HPDE6-E6E7 (cell line): ENCODE measurements at regions not wholly inside any gene's neighbourhood (a gene's known extent, or its start where the extent isn't known, plus 50 kb on each side); places are given as distances from the start of the nearest gene placed in this dataset.

Experiments used
- DNase-seq: peaks from one replicate; pipeline ENCODE4 v3.0.0; 2011; ENCODE audit warnings: missing footprints; ENCODE audit errors: extremely low spot score

- no peak for DNase-seq
Measured at GRCh38 chr5:130727830-130728229, 437.2 kb downstream of the HINT1 start.

GRCh38 chr5:130724658-130725057 lies 440.4 kb downstream of the HINT1 start:
- no peak for DNase-seq

DNA sequence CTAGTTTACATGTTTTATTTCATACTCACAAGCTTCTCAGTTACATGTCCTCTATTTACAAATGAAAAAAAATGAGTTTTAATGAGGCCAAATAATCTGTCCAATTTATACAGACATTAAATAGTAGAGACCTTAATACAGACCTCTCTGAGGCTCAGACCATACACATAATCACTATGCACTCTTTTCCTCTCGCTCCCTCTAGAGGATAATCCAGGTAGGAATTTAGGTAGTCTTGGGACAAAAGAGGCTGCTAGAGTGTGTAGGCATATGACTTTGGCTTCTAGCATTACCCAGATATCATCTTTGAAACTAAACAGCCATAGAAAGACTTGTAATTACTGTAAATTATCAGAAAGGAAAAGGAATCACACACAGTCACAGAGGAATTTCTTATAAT lies 444.7 kb downstream of the HINT1 start:
- DNase-seq, result peak; percentile 20

- no peak for DNase-seq
Measured at GRCh38 chr5:130715541-130715940, 449.5 kb downstream of the HINT1 start.

- DNase-seq, result no peak
Measured at GRCh38 chr5:130714200-130714599, 450.9 kb downstream of the HINT1 start.

DNA sequence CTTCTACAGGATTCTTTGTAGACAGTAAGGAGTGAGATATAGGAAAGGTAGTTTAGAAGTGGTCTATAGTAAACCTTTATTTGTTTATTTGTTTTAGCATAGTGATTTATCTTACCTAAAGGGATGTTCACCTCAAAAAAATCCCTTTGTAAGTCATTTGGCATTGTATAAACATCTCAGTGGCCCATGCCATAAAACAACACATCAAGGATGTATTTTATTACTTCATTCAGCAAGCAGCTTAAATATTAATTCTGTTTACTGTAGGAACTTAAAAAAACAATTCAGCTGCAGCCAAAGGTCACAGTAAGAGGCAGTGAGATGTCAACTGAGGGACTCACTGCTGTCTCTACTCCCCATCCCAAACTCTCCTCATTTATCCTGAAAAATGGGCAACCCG lies 452.7 kb downstream of the HINT1 start:
- DNase-seq, result no peak

GRCh38 chr5:130710596-130710995 lies 454.5 kb downstream of the HINT1 start:
- DNase-seq, result no peak

GRCh38 chr5:130708754-130709153 lies 456.3 kb downstream of the HINT1 start:
- DNase-seq, result no peak

DNA sequence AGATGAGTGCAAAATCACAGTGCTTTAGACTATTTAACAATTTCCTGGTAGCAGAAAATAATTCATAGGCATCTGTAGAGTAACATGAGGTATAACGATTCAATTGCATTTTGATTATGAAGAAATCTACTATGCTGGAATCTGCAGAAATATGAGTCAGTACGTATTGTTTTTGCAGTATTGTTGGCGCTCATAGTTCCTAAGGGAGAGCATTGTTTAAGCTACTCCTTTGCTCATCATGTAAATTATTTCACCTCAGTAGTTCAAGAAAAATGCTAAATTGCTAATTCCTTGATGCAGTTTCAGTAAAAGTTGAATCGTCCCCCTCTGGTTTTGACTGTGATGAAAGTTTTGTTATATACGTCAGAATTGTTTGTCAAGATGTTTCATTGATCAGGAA lies 458.4 kb downstream of the HINT1 start:
- DNase-seq, result no peak

DNA sequence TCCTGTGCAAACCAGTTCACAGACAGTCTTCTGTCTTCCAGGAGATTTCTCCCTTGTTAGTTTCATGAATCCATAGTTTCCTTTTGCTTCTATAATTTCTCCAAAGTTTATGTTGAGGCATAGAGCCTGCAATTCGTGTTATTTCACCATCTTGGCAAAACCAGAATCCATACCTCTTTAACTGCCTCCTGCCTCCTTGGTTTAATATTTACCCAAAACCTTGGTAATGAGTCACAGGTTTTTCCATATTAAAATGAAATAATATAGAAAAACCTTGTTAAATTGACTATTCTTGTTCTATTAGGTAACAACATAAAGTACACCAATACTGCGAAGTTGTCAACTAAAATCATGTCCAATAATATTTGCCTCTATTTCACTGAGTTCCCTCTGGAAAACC lies 459.7 kb downstream of the HINT1 start:
- no peak for DNase-seq

DNA sequence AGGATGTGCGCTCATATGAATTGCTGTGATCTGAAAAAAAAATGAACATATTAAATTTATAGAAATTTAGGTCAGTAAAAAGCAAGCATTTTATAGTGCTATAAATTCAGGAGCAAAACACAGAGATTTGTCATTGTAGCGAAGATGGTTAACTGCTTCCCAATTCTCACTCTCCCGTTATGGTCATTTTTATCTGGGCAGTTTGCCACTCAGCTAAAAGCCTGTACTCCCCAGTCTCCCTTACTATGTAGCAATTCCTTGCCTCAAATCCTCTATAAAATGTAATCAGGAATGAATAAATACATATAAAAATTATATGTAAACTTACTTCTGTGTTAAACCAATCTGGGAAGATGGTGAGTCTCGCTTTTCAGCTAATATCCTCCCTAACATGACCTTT lies 471.5 kb downstream of the HINT1 start:
- DNase-seq, result no peak

GRCh38 chr5:130692770-130693169 lies 472.3 kb downstream of the HINT1 start:
- DNase-seq, result no peak

- no peak for DNase-seq
Measured at GRCh38 chr5:130689831-130690230, 475.2 kb downstream of the HINT1 start.

DNA sequence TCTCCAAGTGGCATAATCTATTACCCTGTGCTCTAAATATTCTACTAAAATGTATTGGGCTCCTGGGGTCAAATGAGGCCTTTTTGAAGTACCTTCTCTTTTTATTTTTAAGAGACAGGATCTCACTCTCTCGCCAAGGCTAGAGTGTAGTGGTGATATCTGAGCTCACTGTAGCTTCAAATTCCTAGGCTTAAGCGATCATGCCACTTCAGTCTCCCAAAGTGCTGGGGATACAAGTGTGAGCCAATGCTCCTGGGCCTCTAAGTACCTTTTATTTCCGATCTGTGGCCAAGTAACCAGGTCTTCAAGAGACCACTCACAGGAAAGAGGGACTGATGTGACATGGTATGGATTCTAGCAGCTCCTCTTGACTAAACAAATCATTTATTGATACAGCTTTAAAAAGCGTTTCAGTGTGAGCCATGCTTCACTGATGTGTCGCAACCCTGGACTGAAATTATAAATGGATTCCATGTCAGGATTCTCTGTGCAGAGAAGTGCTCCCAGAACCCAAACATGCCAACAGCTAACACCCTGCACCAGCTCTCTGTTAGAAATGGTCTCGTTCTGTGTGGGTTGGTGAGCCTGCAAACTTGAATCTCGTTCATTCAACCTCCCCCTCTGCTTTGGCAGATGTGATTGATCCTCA lies 477.8 kb downstream of the HINT1 start:
- no peak for DNase-seq

- no peak for DNase-seq
Measured at GRCh38 chr5:130678637-130679036, 486.4 kb downstream of the HINT1 start.

- DNase-seq, result no peak
Measured at GRCh38 chr5:130666462-130666861, 498.6 kb downstream of the HINT1 start.

DNA sequence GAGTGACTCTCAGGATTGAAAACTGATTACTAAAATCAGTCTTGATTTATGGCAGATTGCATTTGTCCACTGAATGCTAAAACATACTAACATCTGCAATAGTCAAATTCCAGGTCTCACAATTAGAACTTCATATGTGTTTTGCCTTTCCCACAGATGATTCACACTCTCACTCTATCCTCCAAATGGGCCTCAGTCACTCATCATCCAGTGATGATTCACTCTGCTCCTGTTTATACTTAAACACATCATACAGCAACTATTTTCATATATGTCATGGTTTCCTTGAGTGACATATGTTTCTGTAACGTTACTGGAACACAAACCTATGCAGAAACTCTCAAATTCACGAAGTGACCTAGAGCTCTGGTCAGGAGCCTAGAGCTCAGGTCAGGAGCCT lies 512.9 kb downstream of the HINT1 start:
- DNase-seq, result peak; percentile 76

GRCh38 chr5:130651440-130651839 lies 513.6 kb downstream of the HINT1 start:
- no peak for DNase-seq

DNA sequence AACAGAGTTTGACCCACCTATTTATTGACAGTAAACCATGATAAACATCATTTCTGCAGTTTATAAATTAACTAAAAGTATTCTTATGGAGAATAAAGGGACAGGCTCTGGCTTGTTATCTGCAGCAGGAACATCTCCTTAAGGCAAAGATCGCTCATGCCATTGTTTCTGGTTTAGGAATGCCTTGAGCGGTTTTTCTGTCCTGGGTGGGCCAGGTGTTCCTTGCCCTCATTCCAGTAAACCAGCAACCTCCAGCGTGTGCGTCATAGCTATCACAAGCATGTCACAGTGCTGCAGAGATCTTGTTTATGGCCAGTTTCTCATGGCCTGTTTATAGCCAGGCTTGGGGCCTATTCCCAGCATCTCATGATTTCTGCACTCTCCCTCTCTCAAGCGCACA lies 521.7 kb downstream of the HINT1 start:
- DNase-seq, result no peak

- DNase-seq, result no peak
Measured at GRCh38 chr5:130642461-130642860, 522.6 kb downstream of the HINT1 start.

GRCh38 chr5:130627145-130627544 lies 537.9 kb downstream of the HINT1 start:
- no peak for DNase-seq

DNA sequence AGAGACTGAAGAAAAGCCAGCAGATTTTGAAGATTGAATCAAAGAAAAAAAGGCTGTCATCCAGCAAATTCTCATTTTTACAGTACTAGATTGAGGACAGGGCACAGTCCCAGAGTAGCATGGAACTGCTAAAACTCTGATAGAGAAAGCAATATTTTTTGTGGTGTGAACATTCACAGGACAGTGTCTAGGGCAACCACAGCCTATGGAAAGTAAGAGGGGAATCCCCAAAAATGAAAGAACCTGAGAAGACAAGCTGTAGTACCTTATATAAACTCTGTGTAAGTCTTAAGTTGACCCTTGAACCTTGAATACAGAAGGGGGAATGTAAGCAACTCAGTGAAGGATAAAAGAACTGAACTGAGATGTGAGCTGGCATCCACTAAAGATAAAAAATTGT lies 540.3 kb downstream of the HINT1 start:
- DNase-seq, result no peak

- DNase-seq, result no peak
Measured at GRCh38 chr5:130616161-130616560, 548.9 kb downstream of the HINT1 start.

DNA sequence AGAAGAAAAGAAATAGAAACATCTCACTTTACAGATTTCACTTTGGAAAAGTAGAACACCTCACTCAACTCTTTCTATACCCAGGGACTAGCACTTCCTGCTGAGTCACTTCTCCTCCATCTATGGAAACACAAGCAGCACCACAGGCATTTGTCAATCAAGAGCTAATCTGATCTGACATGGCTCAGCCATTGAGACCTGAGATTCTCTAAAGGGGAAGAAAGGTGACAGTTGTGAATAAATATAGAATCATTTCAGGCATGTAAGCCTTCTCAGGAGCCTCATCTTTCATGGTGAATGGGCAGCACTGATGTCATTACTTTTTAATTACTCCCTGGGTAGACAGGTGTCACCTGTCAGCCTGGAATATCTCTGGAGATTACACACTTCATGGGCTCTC lies 559.8 kb downstream of the HINT1 start:
- peak; percentile 44 for DNase-seq
